Pancreas (tissue), 10 donors: ENCODE measurements at regions not wholly inside any gene's neighbourhood (a gene's known extent, or its start where the extent isn't known, plus 50 kb on each side); places are given as distances from the start of the nearest gene placed in this dataset.

Source experiments
- ATAC-seq, 4 donors: fragments of 200-7000 bp; cut with Tn5 transposase; one replicate each; pipeline versions ENCODE4 v1.8.0 to v1.9.1; 2020; ENCODE audit warnings: mild to moderate bottlenecking in 4 of 4, moderate library complexity in 4 of 4
- DNase-seq, 6 donors: peaks; one replicate each; pipeline ENCODE4 v3.0.0-alpha.2; 2020
- FAIRE-seq: peaks from 2 replicates; lab custom pipeline; 2012; peaks lifted over from hg19 to GRCh38; lab: Jason Lieb, UNC
- H3K27ac ChIP-seq, 4 donors: fragments of 200-600 bp; sonication (generic); 1 replicate in 3 of 4; 2 replicates in 1 of 4; pipeline versions ENCODE4 v1.5.0 to v1.8.0; 2020
- H3K27me3 ChIP-seq, 4 donors: fragments of 200-600 bp; one replicate each; pipeline ENCODE4 v1.8.0; 2021
- H3K36me3 ChIP-seq, 3 donors: fragments of 200-600 bp; sonication (generic) in 1 of 3; one replicate each; pipeline versions ENCODE4 v1.5.0 to v1.8.0; 2020 to 2021
- H3K4me1 ChIP-seq, 3 donors: fragments of 200-600 bp; one replicate each; pipeline ENCODE4 v1.8.0; 2021
- H3K4me3 ChIP-seq, 4 donors: fragments of 200-600 bp; sonication (generic) in 2 of 4; one replicate each; pipeline versions ENCODE4 v1.5.0 to v1.8.0; 2020 to 2021
- H3K9me3 ChIP-seq, 4 donors: fragments of 200-600 bp; one replicate each; pipeline ENCODE4 v1.8.0; 2021
- CTCF ChIP-seq, 4 donors: fragments of 200-600 bp; sonication (generic) in 3 of 4; IDR thresholded peaks; one replicate each; pipeline versions ENCODE4 v1.5.0 to v1.8.0; 2021; ENCODE audit warnings: antibody characterized with exemption in 4 of 4
- WGBS, 2 donors: extraction: QIAGEN DNeasy Blood & Tissue Kit; methylation state at CpG; one replicate each; pipeline ENCODE4 v1.1.7; 2013; 5-methylcytosine and 5-hydroxymethylcytosine counted together
- intact Hi-C, 3 donors: fragments of 100-400 bp; cut with DNase I; formaldehyde crosslinking; loops; one replicate each; pipeline versions ENCODE4 v1.11.1 to v1.14.2; 2022
- donor health status: healthy with polysubstance abuse.
- donor health status: DM: no; HTN: no; CAD: no; lungs with moderate emphysema.
- donor health status: DM: no; HTN: no; CAD: no.
- donor health status: control.
- donor health status: control.
- donor health status: Bipolar disorder and iron deficiency.
- donor health status: DM: yes; HTN: yes; CAD: no.
- donor health status: DM: no; HTN: no; CAD: no.
- donor health status: DM: no; HTN: no; CAD: no.
- donor health status: DM: yes; HTN: yes; CAD: no.

- Histone ChIP-seq H3K4me3 (no peak overlapping the region), H3K36me3 (no peaks in the 10 kb centered on the region), H3K27ac (no peak overlapping the region), H3K27me3 (no peaks in the 10 kb centered on the region), H3K9me3 (no peaks in the 10 kb centered on the region), H3K4me1 (no peaks in the 10 kb centered on the region)
- WGBS, 2 donors, result 55 to 86% methylated on average over 2 of the region's 2 CpGs
- ATAC-seq (no peak), DNase-seq (no peak), FAIRE-seq (no peak)
- no peak for TF ChIP-seq CTCF (IDR thresholded peaks at IDR 0.05)
- intact Hi-C loops, result no loop called here
Observed at GRCh38 chr2:51960281-51960680, 928.3 kb upstream of the NRXN1 start.

DNA sequence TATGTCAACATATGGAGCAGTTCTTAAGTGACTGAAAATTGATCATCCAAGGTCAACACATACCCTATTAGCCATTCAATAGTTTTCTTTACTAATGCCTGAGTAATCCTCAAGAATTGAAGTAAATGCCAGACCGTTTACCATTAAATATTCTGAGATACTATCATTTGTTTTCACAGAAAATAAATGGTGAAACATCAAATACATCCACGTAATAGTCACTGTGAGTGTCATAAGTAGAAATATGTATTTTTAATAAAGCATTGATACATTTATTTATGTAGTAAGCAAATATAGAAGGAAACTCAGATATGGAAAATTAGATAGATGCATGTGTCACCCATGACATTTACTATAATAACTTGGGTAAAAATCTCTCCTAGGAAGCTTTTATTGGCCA lies 927.8 kb upstream of the NRXN1 start:
- Histone ChIP-seq H3K9me3 (no peaks in the 10 kb centered on the region), H3K27me3 (no peaks in the 10 kb centered on the region), H3K4me1 (no peaks in the 10 kb centered on the region), H3K27ac (no peak overlapping the region), H3K4me3 (no peak overlapping the region), H3K36me3 (no peaks in the 10 kb centered on the region)
- no peak for FAIRE-seq
- ATAC-seq, result no peak
- no peak for DNase-seq
- intact Hi-C loops, result no loop called here
- WGBS, 2 donors, result 31 to 32% methylated on average over 2 of the region's 2 CpGs
- TF ChIP-seq CTCF (IDR thresholded peaks at IDR 0.05), result no peak

- TF ChIP-seq CTCF (IDR thresholded peaks at IDR 0.05), result no peak
- Histone ChIP-seq H3K27me3 (no peaks in the 10 kb centered on the region), H3K36me3 (no peaks in the 10 kb centered on the region), H3K4me1 (no peaks in the 10 kb centered on the region), H3K4me3 (no peak overlapping the region), H3K9me3 (no peaks in the 10 kb centered on the region), H3K27ac (no peak overlapping the region)
- DNase-seq (no peak), FAIRE-seq (no peak), ATAC-seq (no peak)
- intact Hi-C loops, result no loop called here
Observed at GRCh38 chr2:51953931-51954330, 922.0 kb upstream of the NRXN1 start.

GRCh38 chr2:51921076-51921475 lies 889.1 kb upstream of the NRXN1 start:
- no peak for ATAC-seq
- no peak for FAIRE-seq
- Histone ChIP-seq H3K4me3 (no peak overlapping the region), H3K27ac (no peak overlapping the region), H3K4me1 (no peaks in the 10 kb centered on the region), H3K27me3 (no peaks in the 10 kb centered on the region), H3K9me3 (no peaks in the 10 kb centered on the region), H3K36me3 (no peaks in the 10 kb centered on the region)
- no peak for DNase-seq
- no peak for TF ChIP-seq CTCF (IDR thresholded peaks at IDR 0.05)
- intact Hi-C loops, result no loop called here

DNA sequence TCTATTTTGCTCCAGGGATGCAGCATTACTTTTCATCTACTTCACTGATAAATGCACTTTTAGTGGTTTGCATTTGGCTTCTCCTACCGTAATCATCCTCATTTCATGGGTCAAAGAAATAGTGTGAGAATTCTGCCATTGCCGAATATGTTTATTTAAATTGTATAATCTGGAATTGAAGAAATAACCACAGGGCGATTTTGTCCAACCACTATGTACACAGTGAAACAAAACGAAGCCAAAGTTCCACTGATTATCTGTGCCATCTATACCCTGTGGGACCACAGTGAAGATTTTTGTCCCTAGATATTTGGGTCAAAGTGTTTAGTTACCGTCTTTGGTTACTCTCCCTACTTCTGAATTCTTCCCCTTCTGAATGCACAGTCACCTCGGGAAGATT lies 888.6 kb upstream of the NRXN1 start:
- 60 to 76% methylated on average over 6 of the region's 6 CpGs for WGBS, 2 donors
- Histone ChIP-seq H3K4me3 (no peak overlapping the region), H3K27ac (no peak overlapping the region), H3K9me3 (no peaks in the 10 kb centered on the region), H3K27me3 (no peaks in the 10 kb centered on the region), H3K36me3 (no peaks in the 10 kb centered on the region), H3K4me1 (no peaks in the 10 kb centered on the region)
- intact Hi-C loops, result no loop called here
- no peak for TF ChIP-seq CTCF (IDR thresholded peaks at IDR 0.05)
- DNase-seq, result no peak
- FAIRE-seq, result no peak
- ATAC-seq, result no peak
